Bronchial epithelial cell (primary cell): ENCODE measurements at regions not wholly inside any gene's neighbourhood (a gene's known extent, or its start where the extent isn't known, plus 50 kb on each side); places are given as distances from the start of the nearest gene placed in this dataset.

ENCODE experiments used
- DNase-seq: peaks from one replicate; pipeline ENCODE4 v3.0.0-alpha.2; 2010; ENCODE audit warnings: low read depth
- FAIRE-seq: peaks from 2 replicates; lab custom pipeline; 2011; peaks lifted over from hg19 to GRCh38; lab: Jason Lieb, UNC
- H3K27me3 ChIP-seq: 2 replicates; pipeline ENCODE4 v1.5.1; 2011; ENCODE audit warnings: low read length; ENCODE audit not compliant: control insufficient read depth, insufficient read depth
- H3K36me3 ChIP-seq: 2 replicates; pipeline ENCODE4 v1.5.1; 2011; ENCODE audit warnings: low read length; ENCODE audit not compliant: control insufficient read depth, insufficient read depth
- H3K4me3 ChIP-seq: 2 replicates; pipeline ENCODE4 v1.5.1; 2011; ENCODE audit warnings: mild to moderate bottlenecking, low read depth, low read length, control low read depth
- TF ChIP-seq, protein P1 (sequence below): IDR thresholded peaks from 2 replicates; pipeline ENCODE4 v1.5.1; 2011; ENCODE audit warnings: mild to moderate bottlenecking, moderate library complexity, low read length, control low read depth, inconsistent platforms; ENCODE audit not compliant: insufficient read depth, severe bottlenecking

GRCh38 chr5:108634617-108635288 lies 112.9 kb upstream of the FER start:
- no peak for DNase-seq
- TF ChIP-seq, protein P1, sequence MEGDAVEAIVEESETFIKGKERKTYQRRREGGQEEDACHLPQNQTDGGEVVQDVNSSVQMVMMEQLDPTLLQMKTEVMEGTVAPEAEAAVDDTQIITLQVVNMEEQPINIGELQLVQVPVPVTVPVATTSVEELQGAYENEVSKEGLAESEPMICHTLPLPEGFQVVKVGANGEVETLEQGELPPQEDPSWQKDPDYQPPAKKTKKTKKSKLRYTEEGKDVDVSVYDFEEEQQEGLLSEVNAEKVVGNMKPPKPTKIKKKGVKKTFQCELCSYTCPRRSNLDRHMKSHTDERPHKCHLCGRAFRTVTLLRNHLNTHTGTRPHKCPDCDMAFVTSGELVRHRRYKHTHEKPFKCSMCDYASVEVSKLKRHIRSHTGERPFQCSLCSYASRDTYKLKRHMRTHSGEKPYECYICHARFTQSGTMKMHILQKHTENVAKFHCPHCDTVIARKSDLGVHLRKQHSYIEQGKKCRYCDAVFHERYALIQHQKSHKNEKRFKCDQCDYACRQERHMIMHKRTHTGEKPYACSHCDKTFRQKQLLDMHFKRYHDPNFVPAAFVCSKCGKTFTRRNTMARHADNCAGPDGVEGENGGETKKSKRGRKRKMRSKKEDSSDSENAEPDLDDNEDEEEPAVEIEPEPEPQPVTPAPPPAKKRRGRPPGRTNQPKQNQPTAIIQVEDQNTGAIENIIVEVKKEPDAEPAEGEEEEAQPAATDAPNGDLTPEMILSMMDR = no peak
- H3K27me3 ChIP-seq = peaks cover 1% of the 10 kb centered on the region
- H3K4me3 ChIP-seq = no peak overlapping the region
- H3K36me3 ChIP-seq = no peaks in the 10 kb centered on the region
- FAIRE-seq = no peak

- no peak for FAIRE-seq
- Histone ChIP-seq H3K36me3 (no peaks in the 10 kb centered on the region), H3K27me3 (peaks cover 1% of the 10 kb centered on the region), H3K4me3 (no peak overlapping the region)
- TF ChIP-seq, protein P1 = no peak
- no peak for DNase-seq
Measured at GRCh38 chr5:108634010-108634616, 113.6 kb upstream of the FER start.

DNA sequence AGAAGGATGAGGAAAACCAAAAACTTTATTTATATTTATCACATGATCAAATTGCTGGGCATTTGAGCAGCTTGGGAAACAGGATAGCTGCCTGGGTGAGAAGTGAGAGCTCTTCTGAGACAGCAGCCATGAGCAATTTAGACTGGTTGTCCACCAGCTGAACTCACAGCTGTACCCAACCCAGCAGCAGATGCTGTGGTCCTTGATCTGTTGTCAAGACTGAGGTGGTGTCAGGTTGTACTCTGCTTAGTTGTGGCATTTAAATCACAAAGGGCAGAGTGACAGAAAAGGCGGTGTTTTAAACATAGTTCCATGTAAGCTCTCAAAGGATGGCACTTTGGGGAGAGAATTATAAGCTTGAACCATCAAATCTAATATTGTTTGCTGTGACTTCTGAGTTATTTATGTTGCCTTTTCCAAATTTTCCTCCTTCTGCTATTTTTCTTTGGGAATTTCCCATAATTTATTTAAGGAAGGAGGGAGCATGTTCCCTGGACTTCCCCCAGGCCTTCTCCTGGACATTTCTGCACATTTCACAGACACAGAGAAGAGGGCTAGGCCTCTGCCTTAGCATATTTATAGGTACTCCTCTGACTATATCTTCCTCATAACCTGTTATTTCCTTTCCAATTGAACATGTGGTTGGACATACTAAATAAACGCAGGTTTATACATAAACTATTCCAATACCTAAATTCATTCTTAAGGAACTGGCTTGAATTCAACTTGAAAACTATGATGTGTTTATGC lies 117.7 kb upstream of the FER start:
- FAIRE-seq (no peak), DNase-seq (no peak)
- TF ChIP-seq, protein P1 = no peak
- Histone ChIP-seq H3K4me3 (no peak overlapping the region), H3K27me3 (peaks cover 1% of the 10 kb centered on the region), H3K36me3 (no peaks in the 10 kb centered on the region)

GRCh38 chr5:108625654-108626053 lies 122.0 kb upstream of the FER start:
- Histone ChIP-seq H3K4me3 (no peak overlapping the region), H3K27me3 (peaks cover 1% of the 10 kb centered on the region), H3K36me3 (no peaks in the 10 kb centered on the region)
- FAIRE-seq = no peak
- no peak for DNase-seq
- TF ChIP-seq, protein P1 = no peak

GRCh38 chr5:108623826-108624225 lies 123.9 kb upstream of the FER start:
- TF ChIP-seq, protein P1 = no peak
- FAIRE-seq = no peak
- no peaks in the 10 kb centered on the region for H3K27me3 ChIP-seq
- no peak overlapping the region for H3K4me3 ChIP-seq
- H3K36me3 ChIP-seq = no peaks in the 10 kb centered on the region
- peak; percentile 50 for DNase-seq
